ENCODE measurements at regions not wholly inside any gene's neighbourhood (a gene's known extent, or its start where the extent isn't known, plus 50 kb on each side); places are given as distances from the start of the nearest gene placed in this dataset.
"Not testable (repeated sequence)": the region's sequence is repeated elsewhere in the genome, so short reads cannot be mapped to it uniquely, and the experiment has no call there.

DNA sequence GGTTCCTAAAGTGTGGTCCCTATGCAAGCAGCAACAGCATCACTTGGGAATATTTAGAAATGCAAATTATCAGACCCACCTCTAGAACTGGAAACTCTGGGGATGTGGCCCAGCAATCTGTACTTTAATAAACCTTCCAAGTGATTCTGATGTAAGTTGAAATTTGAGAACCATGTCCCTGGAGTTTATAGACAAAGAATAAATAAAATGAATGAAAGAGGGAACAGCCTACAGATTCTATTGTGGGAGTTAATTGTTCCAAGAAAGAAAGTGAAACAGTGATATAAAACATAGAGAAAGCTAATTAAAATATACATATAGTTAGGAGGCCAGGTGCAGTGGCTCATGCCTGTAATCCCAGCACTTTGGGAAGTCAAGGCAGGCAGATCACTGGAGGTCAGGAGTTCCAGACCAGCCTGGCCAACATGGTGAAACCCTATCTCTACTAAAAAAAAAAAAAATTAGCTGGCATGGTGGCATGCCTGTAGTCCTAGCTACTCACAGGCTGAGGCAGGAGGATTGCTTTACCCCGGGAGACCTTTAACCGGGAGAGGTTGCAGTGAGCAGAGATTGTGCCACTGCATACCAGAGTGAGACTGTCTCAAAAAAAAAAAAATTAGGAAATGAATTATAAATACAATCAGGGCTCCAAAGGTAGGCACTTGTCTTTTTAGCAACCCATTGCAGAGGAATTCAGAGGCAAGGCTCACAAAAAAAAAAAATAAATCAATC is 507.5 kb downstream of the NAV3 start:
- DNase-seq, result no peak

DNA sequence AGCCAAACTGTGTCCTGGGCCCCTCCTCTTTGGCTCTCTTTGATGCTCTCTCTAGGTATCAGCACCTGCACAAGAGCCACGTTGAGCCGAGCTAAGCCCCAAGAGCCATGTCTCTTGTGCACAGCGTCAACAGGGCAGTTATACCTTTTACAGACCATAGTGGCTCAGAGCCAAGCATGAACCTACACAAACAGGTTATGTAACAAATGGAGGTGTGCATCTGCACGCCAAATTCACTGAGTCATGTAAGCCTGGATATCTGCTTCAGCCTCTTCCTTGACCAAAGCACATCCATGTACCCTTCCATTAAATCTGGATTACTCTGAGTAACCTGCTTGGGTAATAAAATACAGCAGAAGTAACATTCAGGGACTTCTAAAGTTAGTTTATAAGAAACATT is 509.7 kb downstream of the NAV3 start:
- no peak for DNase-seq

DNA sequence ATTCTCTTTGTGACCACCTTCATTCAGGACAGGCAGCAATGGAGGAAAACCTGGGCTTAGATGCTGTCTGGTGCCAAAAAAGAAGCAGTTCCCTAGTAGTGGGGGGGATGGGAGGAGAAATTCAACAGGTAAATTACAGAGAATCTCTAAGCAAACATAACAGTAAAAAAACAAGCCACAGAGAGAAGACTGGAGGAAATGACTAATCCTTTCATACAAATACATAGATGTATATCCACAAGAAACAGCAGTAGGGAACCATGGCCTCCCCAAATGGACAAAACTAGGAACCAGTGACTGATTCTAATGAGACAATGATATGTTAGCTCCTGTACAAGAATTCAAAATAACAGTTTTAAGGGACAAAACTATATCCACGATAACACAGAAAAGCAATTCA is 513.0 kb downstream of the NAV3 start:
- no peak for DNase-seq

DNA sequence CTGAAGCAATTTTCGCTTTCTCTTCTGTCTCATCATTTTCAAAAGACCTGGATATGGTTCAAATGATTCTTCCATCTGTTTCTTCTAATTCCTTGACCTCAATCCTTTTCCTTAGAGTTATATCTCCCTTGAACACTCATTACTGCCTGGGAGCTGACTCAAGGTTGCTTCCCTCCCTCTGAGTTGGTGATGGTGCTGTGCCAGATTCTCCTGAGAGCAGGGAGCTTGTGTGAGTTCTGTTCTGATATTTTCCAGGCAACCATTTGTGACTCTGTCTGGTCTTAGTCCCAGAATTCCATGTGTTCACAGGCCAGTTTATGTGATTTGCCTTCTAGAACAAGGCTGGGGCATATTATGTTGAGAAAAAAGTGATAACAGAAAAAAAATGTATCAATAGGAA is 505.1 kb upstream of the SYT1 start:
- DNase-seq, result no peak

DNA sequence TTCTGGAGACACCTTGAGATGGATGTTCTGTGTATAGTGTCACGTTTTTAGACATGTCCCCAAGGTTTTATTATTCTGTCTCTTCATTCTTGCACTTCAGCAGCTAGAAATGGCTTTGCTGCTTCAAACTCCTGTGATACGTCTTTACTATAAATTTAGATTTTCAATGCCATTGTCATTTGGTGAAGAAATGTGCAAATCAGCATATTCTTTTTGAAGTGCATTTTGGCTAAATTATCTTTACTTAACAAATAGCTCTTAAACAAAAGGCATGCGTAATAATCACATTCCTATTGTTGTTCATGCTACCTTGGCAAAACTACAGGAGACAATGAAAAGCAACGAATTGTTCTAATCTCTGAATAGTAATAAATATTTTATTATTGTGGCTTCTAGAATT is 502.9 kb upstream of the SYT1 start:
- DNase-seq, result no peak

DNA sequence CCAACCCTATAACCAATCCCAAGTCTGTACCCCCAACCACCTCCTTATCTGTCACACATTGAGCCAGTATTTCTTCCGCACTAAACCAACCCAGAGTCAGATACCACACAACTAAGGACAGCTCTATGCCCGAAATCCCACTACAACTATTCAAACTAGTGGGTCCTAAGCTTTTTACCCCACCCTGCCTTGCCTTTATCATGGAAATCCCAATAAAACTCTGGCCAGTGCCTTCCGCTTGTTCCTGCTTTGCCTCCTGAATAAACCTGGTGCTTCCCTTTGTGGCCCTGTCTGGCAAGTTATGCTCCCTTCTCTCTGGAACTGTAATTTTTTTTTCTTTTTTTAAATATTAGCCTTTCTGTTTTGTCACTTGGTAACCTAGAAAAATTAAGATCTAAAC is 493.3 kb upstream of the SYT1 start:
- no peak for DNase-seq

DNA sequence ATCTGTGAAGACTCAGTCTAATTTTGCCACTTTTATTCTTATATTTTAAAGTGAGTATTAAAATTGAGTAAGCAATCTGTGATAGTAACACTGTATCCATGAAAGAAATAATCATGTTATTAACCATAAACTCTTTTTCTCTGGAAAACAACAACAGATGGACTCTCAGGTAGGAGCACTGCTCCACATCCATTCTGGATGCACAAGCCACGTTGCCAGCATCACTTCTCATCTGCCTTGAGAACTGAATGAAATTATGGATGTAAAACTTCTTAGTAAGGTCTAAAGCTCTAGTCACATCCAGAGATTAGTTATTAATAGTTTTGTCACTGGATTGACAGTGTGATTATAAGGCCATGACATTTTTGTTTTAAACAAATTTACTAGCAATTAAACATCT is 489.1 kb upstream of the SYT1 start:
- DNase-seq, result no peak

DNA sequence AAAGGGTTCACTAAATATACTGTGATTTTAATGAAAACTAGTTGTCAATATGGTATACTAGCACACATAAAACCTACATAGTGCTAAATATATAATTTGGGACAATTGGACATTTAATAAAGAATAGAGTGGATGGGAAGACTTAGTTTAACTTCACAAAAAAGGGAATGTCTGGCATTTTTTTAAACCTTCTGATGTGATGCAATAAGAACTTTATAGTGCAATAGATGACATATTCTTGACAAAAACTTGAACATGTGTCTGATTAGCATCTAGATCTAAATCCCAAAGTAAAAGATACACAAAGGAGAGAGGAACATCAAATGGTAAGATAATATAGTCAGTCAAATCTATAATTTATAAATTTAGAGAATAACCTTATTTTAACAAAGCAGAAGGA is 488.3 kb upstream of the SYT1 start:
- DNase-seq, result no peak

DNA sequence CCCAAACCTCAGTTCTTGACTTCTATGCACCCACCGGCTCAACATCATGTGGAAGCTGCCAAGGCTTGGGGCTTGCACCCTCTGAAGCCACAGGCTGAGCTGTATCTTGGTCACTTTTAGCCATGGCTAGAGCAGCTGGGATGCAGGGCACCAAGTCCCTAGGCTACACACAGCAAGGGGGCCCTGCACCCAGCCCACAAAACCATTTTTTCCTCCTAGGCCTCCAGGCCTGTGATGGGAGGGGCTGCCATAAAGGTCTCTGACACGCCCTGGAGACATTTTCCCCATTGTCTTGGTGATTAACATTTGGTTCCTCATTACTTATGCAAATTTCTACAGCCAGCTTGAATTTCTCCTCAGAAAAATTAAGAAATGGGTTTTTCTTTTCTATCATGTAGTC is 485.5 kb upstream of the SYT1 start:
- DNase-seq, result not testable (repeated sequence)

DNA sequence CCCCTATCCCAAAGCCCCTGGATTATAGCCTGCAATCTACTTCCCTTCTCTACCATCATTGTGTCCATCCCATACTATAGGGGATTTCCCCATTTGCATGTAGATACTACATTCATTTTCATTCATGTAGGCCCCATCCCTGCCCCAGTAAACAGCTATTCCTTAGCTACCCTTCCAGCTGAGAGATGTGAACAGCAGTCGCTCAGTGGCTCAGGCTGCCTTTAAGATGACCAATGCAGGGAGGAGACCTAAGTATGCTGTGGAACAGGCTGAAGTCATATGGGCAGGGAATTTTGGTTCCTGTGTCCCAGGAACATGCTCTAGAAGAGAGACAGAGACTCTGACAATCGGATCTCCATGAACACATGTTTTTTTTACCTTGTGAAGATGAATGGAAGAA is 481.2 kb upstream of the SYT1 start:
- DNase-seq, result no peak

DNA sequence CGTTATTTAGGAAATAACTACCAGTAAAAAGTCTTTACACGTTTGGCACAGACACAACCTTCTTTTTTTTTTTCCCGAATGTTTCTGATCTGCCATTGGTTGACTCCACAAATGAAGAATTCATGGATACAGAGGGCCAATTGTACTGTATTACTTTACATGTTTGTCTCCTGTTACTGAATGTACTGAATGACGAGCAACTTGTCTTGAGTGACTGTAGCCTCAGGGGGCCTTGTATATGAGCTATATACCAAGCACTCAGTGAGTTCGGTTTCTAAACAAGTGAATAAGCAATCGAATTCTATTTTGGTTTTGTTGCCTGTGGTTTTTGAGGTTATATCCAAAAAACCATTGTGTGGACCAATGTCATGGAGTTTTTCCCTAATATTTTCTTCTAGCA is 480.0 kb upstream of the SYT1 start:
- DNase-seq, result no peak

DNA sequence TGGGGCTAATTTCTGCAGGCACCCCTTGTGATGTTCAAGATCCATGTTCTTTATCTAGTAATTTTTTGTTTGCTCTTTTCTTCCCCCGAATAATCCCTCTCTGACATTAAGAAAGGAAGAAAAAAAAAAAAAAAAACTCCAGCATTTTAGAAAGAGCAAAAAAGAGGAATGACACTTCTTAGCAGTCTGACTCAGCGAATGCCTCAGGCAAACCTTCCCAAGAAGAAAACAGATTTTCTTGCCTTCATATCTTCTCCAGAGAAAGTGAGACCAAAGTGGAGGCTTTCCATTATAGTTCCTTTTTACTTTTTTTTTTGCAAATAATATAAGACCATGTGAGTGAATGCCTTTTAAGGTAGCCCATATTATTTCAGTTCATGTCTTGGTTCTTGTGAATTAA is 479.0 kb upstream of the SYT1 start:
- no peak for DNase-seq

DNA sequence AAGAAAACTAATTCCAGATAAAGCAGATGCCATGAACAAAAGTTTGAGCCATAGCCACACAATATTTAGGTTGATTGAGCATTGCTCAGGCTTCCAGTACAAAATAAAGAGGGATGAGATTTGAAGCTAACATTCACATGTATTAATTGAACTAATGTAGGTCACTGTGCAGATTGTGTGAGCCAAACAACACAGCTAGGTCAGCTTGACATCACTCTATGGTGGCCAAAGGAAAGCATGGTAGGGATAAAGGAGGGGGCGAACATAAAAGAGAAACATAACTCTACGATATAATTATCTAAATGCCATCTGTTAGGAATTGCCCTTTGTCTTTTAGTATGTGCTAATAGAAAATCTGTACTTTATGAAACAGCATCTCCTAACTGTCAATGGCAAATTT is 477.7 kb upstream of the SYT1 start:
- no peak for DNase-seq

DNA sequence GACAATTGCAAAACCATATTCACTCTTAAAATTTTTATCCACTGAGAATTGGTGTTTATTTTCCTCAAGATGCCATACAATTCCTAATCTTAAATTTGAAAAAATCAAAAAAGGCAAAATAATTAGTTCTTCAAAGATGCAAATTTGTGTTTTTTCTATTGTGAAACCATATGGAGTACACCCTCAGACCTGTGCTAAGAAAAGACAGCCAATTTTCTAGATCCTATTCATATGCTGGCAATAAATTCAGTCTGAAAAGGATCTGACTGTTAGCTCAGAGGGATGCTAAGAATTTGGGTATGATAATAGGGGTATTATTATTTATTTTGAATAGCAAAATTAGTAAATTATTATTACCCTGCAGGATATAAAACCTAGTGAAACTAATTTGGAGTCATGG is 476.9 kb upstream of the SYT1 start:
- no peak for DNase-seq

DNA sequence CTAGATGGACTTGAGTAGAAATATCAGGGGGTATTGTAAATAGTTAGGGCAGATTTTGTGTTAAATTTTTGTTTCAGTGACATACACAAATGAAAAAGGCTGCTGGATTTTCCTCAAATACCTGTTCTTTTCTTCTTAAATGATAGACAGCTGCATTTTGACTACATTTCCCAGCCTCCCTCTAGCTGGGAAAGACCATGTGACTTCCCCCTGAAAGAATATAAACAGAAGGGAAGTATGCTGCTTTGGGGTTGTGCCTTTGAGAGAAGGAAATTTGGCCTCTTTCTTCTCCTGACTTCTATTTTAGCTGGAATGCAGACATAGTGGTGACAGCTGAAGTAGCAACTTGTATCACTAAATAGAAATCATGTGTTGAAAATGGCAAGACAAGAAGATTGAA is 476.1 kb upstream of the SYT1 start:
- DNase-seq, result no peak

DNA sequence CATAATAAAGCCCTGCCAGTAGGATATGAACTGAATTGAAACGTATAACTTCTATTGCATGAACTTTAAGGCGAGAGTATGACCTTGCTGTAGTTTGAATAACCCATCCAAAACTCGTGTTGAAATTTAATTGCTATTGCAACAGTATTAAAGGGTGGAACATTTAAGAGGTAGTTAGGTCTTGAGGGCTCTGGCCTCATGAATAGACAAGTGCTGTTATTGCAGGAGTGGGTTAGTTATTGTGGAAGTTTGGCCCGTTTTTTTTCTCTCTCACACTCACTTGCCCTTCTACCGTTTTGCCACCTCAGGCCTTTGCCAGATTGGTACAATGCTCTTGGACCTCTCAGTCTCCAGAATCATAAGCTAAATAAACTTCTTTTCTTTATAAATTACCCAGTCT is 473.7 kb upstream of the SYT1 start:
- no peak for DNase-seq

DNA sequence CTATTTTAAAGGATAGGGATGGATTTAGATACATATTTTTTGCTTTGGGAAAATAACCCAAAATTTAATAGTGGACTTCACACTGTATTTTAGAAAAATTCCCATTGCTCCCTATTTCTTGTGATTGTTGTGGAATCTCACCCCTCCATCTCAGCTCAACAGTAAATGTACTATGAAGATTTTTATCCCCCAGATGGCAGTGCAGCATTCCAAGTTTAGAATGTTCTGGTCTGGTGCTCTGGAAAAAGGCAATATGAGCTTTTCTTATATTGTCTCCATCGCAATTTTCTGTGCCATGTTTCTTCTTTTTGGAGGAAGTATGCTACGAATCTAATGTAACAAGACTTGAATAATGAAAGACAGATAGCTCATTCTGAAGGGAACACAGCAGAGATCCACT is 471.7 kb upstream of the SYT1 start:
- DNase-seq, result peak; percentile 47 to 54

DNA sequence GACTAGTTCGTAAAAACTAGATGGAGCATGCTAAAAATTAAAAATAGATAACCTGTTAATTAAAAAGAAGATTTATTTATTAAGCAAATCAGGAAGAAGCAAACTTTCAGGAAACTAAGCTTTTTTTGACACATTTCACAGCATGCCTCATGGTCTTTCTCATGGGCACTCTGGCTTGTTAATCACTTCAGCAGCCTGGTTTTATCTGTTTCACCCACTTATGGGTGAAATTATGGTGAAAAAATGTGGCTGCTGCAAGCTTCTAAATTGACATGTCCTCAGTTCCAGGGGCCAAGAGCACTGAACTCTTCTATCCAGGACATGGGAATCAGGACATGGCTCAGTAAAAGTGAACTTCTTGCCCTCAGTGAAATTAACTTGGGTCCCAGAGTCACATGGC is 468.6 kb upstream of the SYT1 start:
- DNase-seq, result no peak

DNA sequence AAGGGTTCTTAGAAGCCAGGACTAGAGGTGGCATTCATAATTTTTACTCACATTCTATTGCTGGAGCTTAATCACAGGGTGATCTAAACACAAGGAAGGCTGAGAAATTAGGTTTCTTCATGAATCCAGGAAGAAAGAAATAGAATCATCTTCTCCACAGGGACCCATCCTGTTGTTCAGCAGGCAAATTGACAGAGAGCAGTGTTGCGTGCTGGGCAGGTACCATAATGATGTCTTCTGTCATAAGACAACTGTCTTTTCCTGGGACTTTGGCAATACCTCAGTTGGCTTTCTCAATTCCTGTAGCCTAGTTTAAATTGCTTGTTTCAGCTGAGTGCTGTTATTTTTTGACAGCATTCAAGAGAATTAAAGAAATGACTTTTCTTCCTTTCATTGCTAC is 468.0 kb upstream of the SYT1 start:
- no peak for DNase-seq

DNA sequence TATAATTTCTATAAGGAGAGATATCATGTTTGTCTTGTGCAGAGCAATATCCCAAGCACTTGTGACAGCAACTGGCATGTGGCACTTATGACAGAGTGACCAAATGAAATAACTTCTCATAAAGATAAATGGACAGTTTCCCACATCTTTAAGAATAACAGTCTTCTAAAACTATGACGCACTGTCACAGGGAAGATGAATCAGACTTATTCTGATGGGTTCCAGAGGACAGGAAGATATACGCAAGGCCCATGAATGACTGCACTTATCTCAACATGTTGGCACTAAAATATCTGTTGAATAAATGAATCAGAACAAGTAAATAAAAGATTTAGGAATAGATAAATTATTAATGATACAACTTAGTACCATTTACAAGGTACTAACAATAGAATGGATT is 465.8 kb upstream of the SYT1 start:
- no peak for DNase-seq

DNA sequence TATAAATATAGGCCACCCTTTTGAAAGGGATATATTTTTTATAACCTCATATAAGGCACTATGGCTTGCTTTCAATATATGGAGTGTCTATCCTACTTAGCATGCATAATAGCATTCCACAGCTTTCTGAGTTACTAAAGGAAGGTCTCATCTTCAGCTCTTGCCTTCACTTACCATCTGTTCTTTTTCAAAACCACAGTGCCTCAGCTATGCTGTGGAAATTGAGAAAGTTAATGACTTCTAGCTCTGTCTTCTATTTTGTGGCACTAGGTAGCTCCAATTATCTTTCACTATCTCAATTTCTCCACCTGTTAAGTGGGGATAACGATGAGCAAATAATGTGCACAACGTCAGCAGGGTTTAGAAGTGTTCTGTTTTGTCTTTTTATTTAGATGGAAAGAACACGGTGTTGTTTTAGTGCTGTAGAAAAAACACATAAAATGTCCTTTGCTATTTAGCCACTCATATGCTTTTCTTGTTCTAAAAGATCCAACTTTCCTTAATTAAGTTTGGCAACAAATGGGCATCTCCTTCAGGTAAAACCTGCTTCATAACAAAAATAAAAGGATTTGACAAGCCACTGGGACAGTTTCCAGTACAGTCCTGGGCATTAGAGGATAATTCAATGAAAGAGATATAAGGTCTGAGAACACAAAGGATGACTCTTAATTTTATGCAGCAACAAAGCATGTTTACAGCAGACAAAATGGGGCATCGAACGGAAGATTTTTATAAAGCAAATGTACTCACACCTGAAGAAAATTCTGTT is 462.0 kb upstream of the SYT1 start:
- peak in 1 of 2 experiments; percentile 28 for DNase-seq

DNA sequence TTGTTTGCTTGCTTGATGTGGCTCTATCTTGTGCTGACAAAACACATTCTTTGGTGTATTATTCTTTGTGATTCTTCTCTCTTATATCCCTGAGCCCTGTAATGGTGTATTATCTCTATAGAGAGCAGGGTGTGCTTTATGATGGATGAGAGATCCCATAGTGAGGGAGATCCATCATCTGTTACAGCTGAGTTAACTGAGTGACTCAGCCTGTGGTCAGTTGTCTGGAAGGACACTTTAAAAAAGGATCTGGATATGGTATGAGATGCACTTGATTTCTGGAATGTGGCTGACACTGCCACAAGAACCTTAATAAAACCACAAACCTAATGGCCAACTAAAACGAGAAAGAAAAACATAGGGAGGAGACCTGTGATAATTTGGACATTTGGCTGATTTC is 461.4 kb upstream of the SYT1 start:
- no peak for DNase-seq

DNA sequence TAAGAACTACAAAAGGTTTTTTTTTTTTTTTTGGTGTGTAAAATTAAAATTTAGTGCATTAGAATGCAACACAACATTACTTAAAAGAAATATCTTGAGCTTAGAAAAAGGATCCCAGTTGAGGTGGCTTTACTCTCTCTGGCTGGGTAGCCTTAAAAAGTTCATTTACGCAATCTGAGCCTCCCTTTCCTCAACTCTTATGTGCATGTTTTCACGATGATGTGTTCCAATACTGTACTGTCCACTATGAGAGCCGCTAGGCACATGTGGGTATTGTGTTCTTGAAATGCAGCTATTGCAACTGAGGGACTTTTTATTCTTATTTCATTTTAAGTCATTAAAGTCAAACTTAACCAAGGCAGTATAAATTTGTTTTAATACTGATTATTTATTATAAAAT is 460.9 kb upstream of the SYT1 start:
- DNase-seq, result no peak

DNA sequence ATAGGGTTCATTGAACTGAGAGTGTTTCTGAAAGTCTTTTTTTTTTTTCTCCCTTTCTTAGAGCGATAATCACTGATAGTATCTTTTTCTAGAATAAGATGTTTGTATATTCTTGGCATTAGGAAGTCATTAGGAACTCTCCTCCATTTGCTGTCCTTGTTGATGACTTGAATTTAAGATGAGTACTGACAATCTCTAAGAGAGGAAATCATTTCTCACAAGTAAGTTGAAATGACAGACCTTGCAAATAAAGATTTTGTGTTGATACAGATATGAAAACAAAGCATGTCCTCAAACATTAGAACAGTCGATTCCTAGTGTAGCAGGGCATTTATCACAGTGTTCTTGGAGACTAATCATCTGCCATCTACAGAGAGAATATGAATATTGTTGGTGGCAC is 458.4 kb upstream of the SYT1 start:
- DNase-seq, result no peak

DNA sequence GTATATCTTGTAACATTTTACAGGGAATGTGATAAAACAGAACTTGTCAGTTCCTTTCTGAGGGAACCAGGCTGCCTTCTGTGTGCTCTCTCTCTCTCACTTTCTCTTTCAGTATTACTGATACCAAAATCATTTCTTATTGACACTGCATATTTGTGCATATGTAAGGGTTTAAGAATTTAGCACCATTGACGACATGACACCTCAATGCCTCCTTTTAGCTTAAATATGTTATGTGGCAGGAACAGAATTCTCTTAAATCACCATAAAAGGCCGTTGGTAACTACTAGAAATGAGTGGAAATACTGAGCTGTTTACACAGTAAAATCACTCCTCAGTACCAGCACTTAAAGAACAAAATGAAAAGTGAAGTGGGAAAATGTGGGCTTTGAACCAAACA is 457.7 kb upstream of the SYT1 start:
- peak in 1 of 2 experiments; percentile 17 for DNase-seq

All from NCI-H2081 (cell line).